ENCODE measurements at regions not wholly inside any gene's neighbourhood (a gene's known extent, or its start where the extent isn't known, plus 50 kb on each side); places are given as distances from the start of the nearest gene placed in this dataset.

DNA sequence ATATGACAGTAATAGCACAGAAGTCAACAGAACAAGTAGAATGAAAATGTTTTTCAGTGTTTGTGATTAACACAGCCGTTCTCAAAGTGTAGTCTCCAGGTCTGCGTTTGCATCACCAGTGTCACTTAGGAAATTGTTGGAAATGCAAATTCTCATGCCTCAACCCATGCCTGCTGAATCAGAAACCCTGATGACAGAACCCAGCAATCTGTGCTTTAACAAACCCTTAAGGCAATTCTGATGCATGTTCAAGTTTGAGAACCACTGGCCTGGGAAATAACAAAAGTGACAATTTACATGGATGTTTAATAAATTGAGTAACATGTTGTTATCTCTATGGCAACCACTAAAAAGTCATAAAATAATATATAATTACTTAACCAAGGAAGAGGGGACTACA, 103.1 kb upstream of the ATP11B start:
- H3K9me3 ChIP-seq (replicated peaks; ENCODE audit: control insufficient read depth, insufficient read depth, low read length) = no peaks in the 10 kb centered on the region
- TF ChIP-seq POLR2A (IDR thresholded peaks at IDR 0.05; ENCODE audit: low read depth, low read length) (no peak), FOS (IDR thresholded peaks at IDR 0.05; ENCODE audit: borderline replicate concordance, insufficient read depth, low read length) (no peak), EZH2 (IDR thresholded peaks at IDR 0.05; ENCODE audit: borderline replicate concordance, low read depth, low read length, severe bottlenecking) (no peak), POLR2AphosphoS5 (IDR thresholded peaks at IDR 0.05; ENCODE audit: insufficient read depth, low read depth, low read length) (no peak), GATA2 (IDR thresholded peaks at IDR 0.05; ENCODE audit: insufficient read depth, insufficient read length, low read depth, low read length) (no peak), MYC (IDR thresholded peaks at IDR 0.05; ENCODE audit: low read depth, low read length) (no peak), JUN (IDR thresholded peaks at IDR 0.05; ENCODE audit: borderline replicate concordance, insufficient read depth, insufficient read length, low read depth) (no peak)
- TF ChIP-seq, protein P1, sequence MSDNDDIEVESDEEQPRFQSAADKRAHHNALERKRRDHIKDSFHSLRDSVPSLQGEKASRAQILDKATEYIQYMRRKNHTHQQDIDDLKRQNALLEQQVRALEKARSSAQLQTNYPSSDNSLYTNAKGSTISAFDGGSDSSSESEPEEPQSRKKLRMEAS (IDR thresholded peaks at IDR 0.05; ENCODE audit: insufficient read depth, insufficient read length) = no peak
- TF ChIP-seq, protein P2, sequence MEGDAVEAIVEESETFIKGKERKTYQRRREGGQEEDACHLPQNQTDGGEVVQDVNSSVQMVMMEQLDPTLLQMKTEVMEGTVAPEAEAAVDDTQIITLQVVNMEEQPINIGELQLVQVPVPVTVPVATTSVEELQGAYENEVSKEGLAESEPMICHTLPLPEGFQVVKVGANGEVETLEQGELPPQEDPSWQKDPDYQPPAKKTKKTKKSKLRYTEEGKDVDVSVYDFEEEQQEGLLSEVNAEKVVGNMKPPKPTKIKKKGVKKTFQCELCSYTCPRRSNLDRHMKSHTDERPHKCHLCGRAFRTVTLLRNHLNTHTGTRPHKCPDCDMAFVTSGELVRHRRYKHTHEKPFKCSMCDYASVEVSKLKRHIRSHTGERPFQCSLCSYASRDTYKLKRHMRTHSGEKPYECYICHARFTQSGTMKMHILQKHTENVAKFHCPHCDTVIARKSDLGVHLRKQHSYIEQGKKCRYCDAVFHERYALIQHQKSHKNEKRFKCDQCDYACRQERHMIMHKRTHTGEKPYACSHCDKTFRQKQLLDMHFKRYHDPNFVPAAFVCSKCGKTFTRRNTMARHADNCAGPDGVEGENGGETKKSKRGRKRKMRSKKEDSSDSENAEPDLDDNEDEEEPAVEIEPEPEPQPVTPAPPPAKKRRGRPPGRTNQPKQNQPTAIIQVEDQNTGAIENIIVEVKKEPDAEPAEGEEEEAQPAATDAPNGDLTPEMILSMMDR (IDR thresholded peaks at IDR 0.05; ENCODE audit: extremely low read depth in 1 of 2, insufficient read depth in 1 of 2, low read depth in 1 of 2, low read length in 2 of 2) = no peak
- no peak overlapping the region for H3K27ac ChIP-seq (ENCODE audit: insufficient read depth, low read depth, low read length)
- CTCF ChIA-PET = no interaction called here
- peaks cover 0 to 11% of the 10 kb centered on the region in 2 experiments for H3K27me3 ChIP-seq (ENCODE audit: control insufficient read depth in 2 of 2, insufficient read depth in 2 of 2, low read length in 2 of 2)
- POLR2A ChIA-PET = no interaction called here
- H3K9me1 ChIP-seq (replicated peaks; ENCODE audit: control insufficient read depth, extremely low read depth, insufficient read depth, low read length) = no peaks in the 10 kb centered on the region
- FAIRE-seq = no peak
- H2AFZ ChIP-seq (ENCODE audit: low read depth, low read length) = no peak overlapping the region
- H3K79me2 ChIP-seq (ENCODE audit: control insufficient read depth, insufficient read depth, low read length) = no peaks in the 10 kb centered on the region
- dilution Hi-C loops (cut with MboI; ENCODE audit: extremely low pct_ligation_motif_present, low sequenced_read_pairs) = no loop called here
- H3K9ac ChIP-seq (replicated peaks; ENCODE audit: extremely low read depth, insufficient read depth, low read length) = no peak overlapping the region
- intact Hi-C loops (cut with micrococcal nuclease) = no loop called here
- H3K4me2 ChIP-seq (ENCODE audit: insufficient read depth, low read length) = no peak overlapping the region
- DNase-seq (ENCODE audit: low read depth, low spot score) = no peak
- no peak overlapping the region for H3K4me3 ChIP-seq (replicated peaks in 1 of 3; ENCODE audit: insufficient read depth in 1 of 3, low read depth in 1 of 3, low read length in 3 of 3)
- no peaks in the 10 kb centered on the region for H3K4me1 ChIP-seq (ENCODE audit: control insufficient read depth, extremely low read depth, insufficient read depth, low read length)
- BruUV-seq (replicated peaks) = no TSS peak
- no peaks in the 10 kb centered on the region for H4K20me1 ChIP-seq (replicated peaks; ENCODE audit: control insufficient read depth, extremely low read depth, insufficient read depth, low read length)
- H3K36me3 ChIP-seq (ENCODE audit: control insufficient read depth in 2 of 2, extremely low read depth in 1 of 2, insufficient read depth in 2 of 2, low read length in 2 of 2) = no peaks in the 10 kb centered on the region
